DMS114 treated with DMSO at 0.1 percent for 48 hours (cell line): ENCODE measurements at regions not wholly inside any gene's neighbourhood (a gene's known extent, or its start where the extent isn't known, plus 50 kb on each side); places are given as distances from the start of the nearest gene placed in this dataset.
"Not testable (repeated sequence)": the region's sequence is repeated elsewhere in the genome, so short reads cannot be mapped to it uniquely, and the experiment has no call there.

Source experiments
- DNase-seq: peaks from one replicate; lab custom pipeline; 2025; ENCODE audit not compliant: unreplicated experiment; lab: John Stamatoyannopoulos, UW

GRCh38 chr18:2197946-2198345 is 373.4 kb downstream of the METTL4 start:
- DNase-seq = no peak

GRCh38 chr18:2199060-2199459 is 372.2 kb downstream of the METTL4 start:
- DNase-seq = no peak

DNA sequence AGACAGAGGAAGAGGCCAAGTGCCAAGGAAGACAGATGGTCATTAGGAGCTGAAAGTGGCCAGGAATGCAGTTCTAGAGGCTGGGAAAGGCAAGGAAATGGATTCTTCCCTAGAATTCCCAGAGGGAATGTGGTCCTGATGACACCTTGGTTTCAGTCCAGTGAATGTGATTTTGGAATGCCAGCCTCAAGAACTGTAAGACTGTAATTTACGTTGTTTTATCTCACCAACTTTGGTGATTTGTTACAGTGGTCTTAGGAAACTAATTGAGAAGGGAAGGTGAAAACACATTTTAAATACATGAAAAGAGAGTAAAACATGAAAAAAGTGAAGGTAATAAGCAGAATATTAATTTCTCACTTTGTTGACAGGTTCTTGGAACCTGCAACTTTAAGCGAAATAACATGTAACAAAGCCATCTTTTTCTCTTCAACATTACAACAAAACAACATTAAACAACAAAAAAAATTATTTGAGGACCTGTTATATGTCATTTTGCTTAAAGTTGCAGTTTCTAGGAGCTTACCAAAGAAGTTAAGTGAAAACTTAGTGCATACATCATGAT is 370.2 kb downstream of the METTL4 start:
- no peak for DNase-seq

DNA sequence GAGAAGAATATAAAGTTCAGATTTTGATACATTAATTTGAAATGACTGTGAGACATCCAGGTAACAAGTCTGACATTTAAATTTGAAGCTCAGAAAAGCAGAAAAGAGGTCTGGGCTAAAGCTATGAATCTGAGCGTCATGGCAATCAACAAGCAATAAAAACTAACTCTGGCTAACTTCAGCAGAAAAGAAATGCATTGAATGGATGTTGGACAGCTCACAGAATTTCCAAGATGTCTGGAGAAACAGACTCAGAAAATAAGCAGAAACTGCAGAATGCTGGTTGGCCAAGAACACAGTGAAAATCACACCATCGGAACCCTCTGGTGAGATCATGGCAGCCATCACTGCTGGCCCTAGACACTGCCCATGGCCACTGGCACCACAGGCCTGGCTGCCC is 366.6 kb downstream of the METTL4 start:
- no peak for DNase-seq

DNA sequence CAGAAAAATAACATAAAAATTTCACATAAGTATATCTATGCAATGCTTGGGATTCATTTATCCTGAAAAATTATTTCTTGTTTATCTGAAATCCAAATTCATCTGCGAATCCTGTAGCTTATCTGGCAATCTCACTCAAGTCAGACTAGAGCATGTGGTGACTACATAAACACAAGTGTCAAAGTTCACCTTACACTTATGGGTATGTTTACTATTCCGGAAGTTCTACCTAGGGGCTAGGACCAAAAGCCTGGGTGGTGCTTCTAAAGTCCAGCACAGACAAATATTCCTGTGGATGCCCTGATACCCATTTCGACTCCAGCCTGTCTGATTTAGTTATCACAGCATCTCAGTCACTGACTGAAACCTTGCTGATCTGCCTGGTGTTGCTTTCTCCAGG is 364.0 kb downstream of the METTL4 start:
- no peak for DNase-seq

GRCh38 chr18:2212598-2213205 is 358.6 kb downstream of the METTL4 start:
- DNase-seq = no peak

DNA sequence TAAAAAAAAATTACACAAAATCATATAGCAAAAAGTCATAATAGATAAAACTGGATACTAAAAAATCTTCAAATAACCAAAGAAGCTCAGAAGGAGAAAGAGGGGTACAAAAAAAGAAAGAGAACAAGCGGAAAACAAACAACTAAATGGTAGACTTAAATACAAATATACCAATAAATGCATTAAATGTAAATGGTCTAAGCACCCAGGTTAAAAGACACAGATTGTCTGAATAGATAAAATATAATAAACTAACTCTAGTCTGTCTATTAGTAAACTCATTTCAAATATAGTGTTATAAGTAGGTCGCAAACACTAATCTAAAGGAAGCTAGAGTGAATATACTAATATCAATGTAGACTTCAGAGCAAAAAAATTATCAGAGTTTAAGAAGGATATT is 357.4 kb downstream of the METTL4 start:
- no peak for DNase-seq

GRCh38 chr18:2217356-2217755 is 353.9 kb downstream of the METTL4 start:
- DNase-seq = no peak

GRCh38 chr18:2218101-2218500 is 353.2 kb downstream of the METTL4 start:
- DNase-seq = no peak

DNA sequence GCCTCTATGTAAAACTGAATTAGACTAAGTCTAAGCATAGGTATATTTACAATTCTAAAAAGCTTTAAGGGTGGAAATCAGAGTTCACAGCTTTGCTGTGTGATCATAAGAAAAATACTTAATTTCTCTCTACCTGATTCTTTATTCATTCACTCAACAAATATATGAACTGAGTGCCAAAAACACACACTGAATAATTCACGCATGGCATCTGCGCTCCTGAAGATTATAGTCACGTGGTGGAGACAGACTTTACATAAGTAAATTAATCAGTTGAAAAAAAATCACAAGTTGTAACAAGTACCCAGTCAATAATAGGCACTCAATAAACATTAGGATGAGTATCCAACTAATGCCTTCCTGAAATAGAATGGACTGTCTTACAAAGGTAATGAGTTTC is 351.6 kb downstream of the METTL4 start:
- no peak for DNase-seq

DNA sequence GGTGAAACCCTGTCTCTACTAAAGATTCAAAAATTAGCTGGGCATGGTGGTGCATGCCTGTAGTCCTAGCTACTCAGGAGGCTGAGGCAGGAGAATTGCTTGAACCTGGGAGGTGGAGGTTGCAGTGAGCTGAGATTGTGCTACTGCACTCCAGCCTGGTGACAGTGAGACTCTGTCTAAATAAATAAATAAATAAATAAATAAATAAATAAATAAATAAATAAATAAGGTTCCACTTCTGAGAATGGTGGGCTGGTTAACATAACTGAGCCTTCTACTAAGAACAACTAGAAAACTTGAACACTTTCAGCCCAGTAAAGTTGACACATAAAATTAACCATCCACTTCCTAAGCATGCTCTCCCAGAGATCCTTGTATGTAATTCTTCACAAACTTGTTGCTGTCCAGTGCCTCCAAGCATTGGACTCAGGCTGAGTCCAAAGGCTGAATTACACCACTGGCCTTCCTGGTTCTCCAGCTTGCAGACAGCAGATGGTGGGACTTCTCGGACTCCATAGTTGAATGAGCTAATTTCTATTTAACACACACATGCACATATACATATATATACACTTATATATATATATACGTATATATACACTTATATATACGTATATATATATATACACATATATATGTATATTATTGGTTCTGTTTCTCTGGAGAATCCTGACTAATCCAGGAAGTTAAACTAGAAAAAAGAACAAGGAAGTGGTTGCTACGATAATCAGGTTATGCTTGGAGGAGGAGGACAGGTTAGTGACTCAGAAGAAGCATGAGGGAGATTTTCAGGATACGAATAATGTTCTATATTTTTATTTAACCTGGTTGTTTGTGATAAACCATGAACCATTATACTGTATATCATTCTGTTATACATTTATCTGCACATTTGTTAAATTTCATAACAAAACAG is 348.8 kb downstream of the METTL4 start:
- no peak for DNase-seq

- no peak for DNase-seq
These were observed 347.9 kb downstream of the METTL4 start for GRCh38 chr18:2223449-2223848.

- peak; percentile 18 for DNase-seq
These were observed 347.5 kb downstream of the METTL4 start for GRCh38 chr18:2223849-2224248.

- DNase-seq = no peak
These were observed 335.1 kb downstream of the METTL4 start for GRCh38 chr18:2236232-2236631.

- no peak for DNase-seq
These were observed 333.6 kb downstream of the METTL4 start for GRCh38 chr18:2237706-2238105.

DNA sequence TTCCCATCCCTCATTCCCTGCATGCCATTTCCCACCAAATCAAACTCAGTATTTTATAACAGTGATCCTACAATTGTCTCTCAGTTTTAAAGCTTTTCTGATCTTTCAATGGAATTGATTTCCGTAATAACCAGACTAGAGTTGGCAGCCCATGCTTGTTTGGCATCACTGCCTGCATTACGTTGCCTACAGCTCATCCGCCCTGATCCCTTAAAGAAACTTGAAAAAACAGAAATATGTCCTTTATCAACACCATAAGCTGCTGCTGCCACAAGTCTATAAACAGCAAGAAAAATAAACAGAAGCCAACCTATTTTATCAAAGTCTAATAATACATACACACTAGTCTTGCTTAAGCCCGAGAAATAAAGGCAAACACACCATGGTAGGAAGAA is 331.0 kb downstream of the METTL4 start:
- DNase-seq = no peak

- no peak for DNase-seq
These were observed 326.7 kb downstream of the METTL4 start for GRCh38 chr18:2244641-2245040.

DNA sequence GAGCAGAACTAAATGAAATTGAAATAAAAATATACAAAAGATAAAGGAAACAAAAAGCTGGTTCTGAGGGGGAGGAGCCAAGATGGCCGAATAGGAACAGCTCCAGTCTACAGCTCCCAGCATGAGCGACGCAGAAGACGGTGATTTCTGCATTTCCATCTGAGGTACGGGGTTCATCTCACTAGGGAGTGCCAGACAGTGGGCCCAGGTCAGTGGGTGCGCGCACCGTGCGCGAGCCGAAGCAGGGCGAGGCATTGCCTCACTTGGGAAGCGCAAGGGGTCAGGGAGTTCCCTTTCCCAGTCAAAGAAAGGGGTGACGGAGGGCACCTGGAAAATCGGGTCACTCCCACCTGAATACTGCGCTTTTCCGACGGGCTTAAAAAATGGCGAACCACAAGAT is 324.2 kb downstream of the METTL4 start:
- DNase-seq = not testable (repeated sequence)

- DNase-seq = no peak
These were observed 316.3 kb downstream of the METTL4 start for GRCh38 chr18:2254977-2255376.

- no peak for DNase-seq
These were observed 314.7 kb downstream of the METTL4 start for GRCh38 chr18:2256577-2256976.

- DNase-seq = no peak
These were observed 312.4 kb downstream of the METTL4 start for GRCh38 chr18:2258954-2259353.

- no peak for DNase-seq
These were observed 307.9 kb downstream of the METTL4 start for GRCh38 chr18:2263303-2263890.
